GM19395 (cell line): ENCODE measurements at regions not wholly inside any gene's neighbourhood (a gene's known extent, or its start where the extent isn't known, plus 50 kb on each side); places are given as distances from the start of the nearest gene placed in this dataset.
"Not testable (repeated sequence)": the region's sequence is repeated elsewhere in the genome, so short reads cannot be mapped to it uniquely, and the experiment has no call there.

ENCODE experiments used
- ATAC-seq: cut with Tn5 transposase; IDR thresholded peaks from one replicate; pipeline ENCODE4 v1.9.1; 2021; ENCODE audit warnings: mild to moderate bottlenecking, moderate library complexity; ENCODE audit not compliant: unreplicated experiment

GRCh38 chr2:104904889-104905288 is 51.0 kb downstream of the POU3F3 start:
- ATAC-seq, result no peak

GRCh38 chr2:104909317-104909716 is 55.4 kb downstream of the POU3F3 start:
- ATAC-seq, result no peak

- no peak for ATAC-seq
These were observed 60.6 kb downstream of the POU3F3 start for GRCh38 chr2:104914509-104914908.

- no peak for ATAC-seq
These were observed 61.3 kb downstream of the POU3F3 start for GRCh38 chr2:104915107-104915793.

- ATAC-seq, result no peak
These were observed 65.2 kb downstream of the POU3F3 start for GRCh38 chr2:104919127-104919526.

GRCh38 chr2:104923665-104924064 is 69.8 kb downstream of the POU3F3 start:
- ATAC-seq, result no peak

GRCh38 chr2:104929663-104930062 is 75.7 kb downstream of the POU3F3 start:
- no peak for ATAC-seq

- no peak for ATAC-seq
These were observed 76.8 kb downstream of the POU3F3 start for GRCh38 chr2:104930732-104931131.

- ATAC-seq, result no peak
These were observed 78.3 kb downstream of the POU3F3 start for GRCh38 chr2:104932243-104932642.

GRCh38 chr2:104933151-104933917 is 79.4 kb downstream of the POU3F3 start:
- ATAC-seq, result no peak

- no peak for ATAC-seq
These were observed 82.6 kb downstream of the POU3F3 start for GRCh38 chr2:104936527-104936926.

- peak; percentile 94 for ATAC-seq
These were observed 84.5 kb downstream of the POU3F3 start for GRCh38 chr2:104938231-104938941.

GRCh38 chr2:104939570-104940217 is 85.8 kb downstream of the POU3F3 start:
- ATAC-seq, result no peak

- no peak for ATAC-seq
These were observed 90.6 kb downstream of the POU3F3 start for GRCh38 chr2:104944495-104944894.

GRCh38 chr2:104945121-104945520 is 91.2 kb downstream of the POU3F3 start:
- no peak for ATAC-seq

- ATAC-seq, result no peak
These were observed 92.0 kb downstream of the POU3F3 start for GRCh38 chr2:104945866-104946265.

GRCh38 chr2:104947456-104947855 is 90.4 kb upstream of the MRPS9 start:
- not testable (repeated sequence) for ATAC-seq

GRCh38 chr2:104952976-104953375 is 84.9 kb upstream of the MRPS9 start:
- ATAC-seq, result no peak

- ATAC-seq, result no peak
These were observed 72.0 kb upstream of the MRPS9 start for GRCh38 chr2:104965900-104966299.

- no peak for ATAC-seq
These were observed 68.3 kb upstream of the MRPS9 start for GRCh38 chr2:104969564-104969963.

GRCh38 chr2:104975371-104975770 is 62.5 kb upstream of the MRPS9 start:
- ATAC-seq, result no peak
